PFSK-1 (cell line): ENCODE measurements at regions not wholly inside any gene's neighbourhood (a gene's known extent, or its start where the extent isn't known, plus 50 kb on each side); places are given as distances from the start of the nearest gene placed in this dataset.

ENCODE experiments used
- FOXP2 ChIP-seq: optimal IDR thresholded peaks from 2 replicates; pipeline ENCODE3; 2011; ENCODE audit warnings: borderline replicate concordance, control low read depth, inconsistent platforms; ENCODE audit not compliant: insufficient read depth; ENCODE audit errors: extremely low read length, extremely low read depth
- POLR2AphosphoS5 ChIP-seq: IDR thresholded peaks from 2 replicates; pipeline ENCODE4 v1.6.1; 2012; ENCODE audit warnings: low read depth, mild to moderate bottlenecking, control low read depth, low read length, moderate library complexity
- REST ChIP-seq, 2 experiments: IDR thresholded peaks; 2 replicates each; pipeline versions ENCODE4 v1.6.1 to v1.8.0; 2011 to 2012; ENCODE audit warnings: low read depth in 2 of 2, low read length in 2 of 2, control low read depth in 1 of 2, inconsistent platforms in 1 of 2, mild to moderate bottlenecking in 1 of 2, moderate library complexity in 1 of 2; ENCODE audit not compliant: insufficient read depth in 1 of 2
- SIN3A ChIP-seq: IDR thresholded peaks from 2 replicates; pipeline ENCODE4 v1.6.1; 2012; ENCODE audit warnings: mild to moderate bottlenecking, low read length, moderate library complexity, borderline replicate concordance; ENCODE audit not compliant: insufficient read depth
- TAF1 ChIP-seq: IDR thresholded peaks from 2 replicates; pipeline ENCODE4 v1.6.1; 2012; ENCODE audit warnings: low read length, control low read depth, borderline replicate concordance; ENCODE audit not compliant: insufficient read depth

- TF ChIP-seq TAF1 (no peak), POLR2AphosphoS5 (no peak), REST (IDR thresholded peaks at IDR 0.05; ENCODE audit: insufficient read depth in 1 of 2, low read depth in 2 of 2, low read length in 2 of 2) (no peak), SIN3A (no peak), FOXP2 (no peak)
Measured at GRCh38 chr11:24064309-24064903, 432.4 kb upstream of the LUZP2 start.

- TF ChIP-seq SIN3A (no peak), POLR2AphosphoS5 (no peak), FOXP2 (no peak), REST (IDR thresholded peaks at IDR 0.05; ENCODE audit: insufficient read depth in 1 of 2, low read depth in 2 of 2, low read length in 2 of 2) (no peak), TAF1 (no peak)
Measured at GRCh38 chr11:24068197-24068596, 428.7 kb upstream of the LUZP2 start.

- TF ChIP-seq TAF1: no peak
- TF ChIP-seq FOXP2: no peak
- TF ChIP-seq REST (IDR thresholded peaks at IDR 0.05; ENCODE audit: insufficient read depth in 1 of 2, low read depth in 2 of 2, low read length in 2 of 2): no peak
- no peak for TF ChIP-seq POLR2AphosphoS5
- TF ChIP-seq SIN3A: no peak
Measured at GRCh38 chr11:24070435-24070834, 426.4 kb upstream of the LUZP2 start.

- TF ChIP-seq SIN3A (no peak), POLR2AphosphoS5 (no peak), TAF1 (no peak), REST (IDR thresholded peaks at IDR 0.05; ENCODE audit: insufficient read depth in 1 of 2, low read depth in 2 of 2, low read length in 2 of 2) (no peak), FOXP2 (no peak)
Measured at GRCh38 chr11:24078018-24078417, 418.8 kb upstream of the LUZP2 start.

GRCh38 chr11:24082241-24082640 is 414.6 kb upstream of the LUZP2 start:
- TF ChIP-seq SIN3A (no peak), TAF1 (no peak), POLR2AphosphoS5 (no peak), REST (IDR thresholded peaks at IDR 0.05; ENCODE audit: insufficient read depth in 1 of 2, low read depth in 2 of 2, low read length in 2 of 2) (no peak), FOXP2 (no peak)
